Trophoblast cell (in vitro differentiated cells and primary cell): ENCODE measurements at regions not wholly inside any gene's neighbourhood (a gene's known extent, or its start where the extent isn't known, plus 50 kb on each side); places are given as distances from the start of the nearest gene placed in this dataset.
A peak's percentile ranks its signal among the peaks of the same experiment; 100 is the strongest.

Source experiments
- DNase-seq, 2 donors: peaks; one replicate each; pipeline ENCODE4 v3.0.0-alpha.2; 2016
- H2AFZ ChIP-seq: 2 replicates; pipeline ENCODE4 v1.6.1; 2013; ENCODE audit warnings: low read length, moderate library complexity, mild to moderate bottlenecking; ENCODE audit not compliant: insufficient read depth, poor library complexity
- H2AK5ac ChIP-seq: 2 replicates; pipeline ENCODE4 v1.6.1; 2013; ENCODE audit warnings: mild to moderate bottlenecking, low read length
- H2BK120ac ChIP-seq: 2 replicates; pipeline ENCODE4 v1.6.1; 2013; ENCODE audit warnings: low read length, mild to moderate bottlenecking, moderate library complexity; ENCODE audit not compliant: insufficient read depth, poor library complexity
- H2BK12ac ChIP-seq: 2 replicates; pipeline ENCODE4 v1.6.1; 2013; ENCODE audit warnings: mild to moderate bottlenecking, low read length, moderate library complexity
- H2BK5ac ChIP-seq: 2 replicates; pipeline ENCODE4 v1.6.1; 2013; ENCODE audit warnings: low read length, low read depth, moderate library complexity, mild to moderate bottlenecking; ENCODE audit not compliant: poor library complexity
- H3K14ac ChIP-seq: 2 replicates; pipeline ENCODE4 v1.6.1; 2013; ENCODE audit warnings: mild to moderate bottlenecking, low read length
- H3K18ac ChIP-seq: 2 replicates; pipeline ENCODE4 v1.6.1; 2013; ENCODE audit warnings: mild to moderate bottlenecking, low read length
- H3K23ac ChIP-seq: 2 replicates; pipeline ENCODE4 v1.6.1; 2013; ENCODE audit warnings: low read length
- H3K27ac ChIP-seq: 2 replicates; pipeline ENCODE4 v1.5.1; 2013; ENCODE audit warnings: low read depth, mild to moderate bottlenecking, inconsistent platforms, low read length, moderate library complexity
- H3K27me3 ChIP-seq: 2 replicates; pipeline ENCODE4 v1.6.1; 2013; ENCODE audit warnings: inconsistent platforms, mild to moderate bottlenecking, low read length, moderate library complexity; ENCODE audit not compliant: insufficient read depth
- H3K36me3 ChIP-seq, 2 experiments: 1 replicate in 1 of 2; 2 replicates in 1 of 2; pipeline ENCODE4 v1.6.1; 2013; ENCODE audit warnings: low read length in 2 of 2, mild to moderate bottlenecking in 2 of 2, moderate library complexity in 1 of 2; ENCODE audit not compliant: insufficient read depth in 2 of 2, control insufficient read depth in 1 of 2
- H3K4ac ChIP-seq: 2 replicates; pipeline ENCODE4 v1.6.1; 2013; ENCODE audit warnings: low read depth, mild to moderate bottlenecking, low read length, moderate library complexity
- H3K4me1 ChIP-seq, 2 experiments: 1 replicate in 1 of 2; 2 replicates in 1 of 2; pipeline ENCODE4 v1.6.1; 2013; ENCODE audit warnings: low read length in 2 of 2, mild to moderate bottlenecking in 2 of 2, moderate library complexity in 1 of 2; ENCODE audit not compliant: insufficient read depth in 2 of 2, control insufficient read depth in 1 of 2
- H3K4me2 ChIP-seq: 2 replicates; pipeline ENCODE4 v1.6.1; 2013; ENCODE audit warnings: inconsistent platforms, mild to moderate bottlenecking, low read length, moderate library complexity
- H3K4me3 ChIP-seq: 2 replicates; pipeline ENCODE4 v1.5.1; 2013; ENCODE audit warnings: mild to moderate bottlenecking, low read depth, low read length, inconsistent platforms
- H3K79me1 ChIP-seq: one replicate; pipeline ENCODE4 v1.6.1; 2013; ENCODE audit warnings: low read length
- H3K79me2 ChIP-seq: 2 replicates; pipeline ENCODE4 v1.6.1; 2013; ENCODE audit warnings: low read length, mild to moderate bottlenecking; ENCODE audit not compliant: control insufficient read depth, insufficient read depth, poor library complexity
- H3K9ac ChIP-seq: 2 replicates; pipeline ENCODE4 v1.6.1; 2013; ENCODE audit warnings: mild to moderate bottlenecking, low read length
- H3K9me3 ChIP-seq: 2 replicates; pipeline ENCODE4 v1.6.1; 2013; ENCODE audit warnings: low read depth, mild to moderate bottlenecking, control low read depth, inconsistent platforms, low read length; ENCODE audit not compliant: insufficient read depth
- H4K12ac ChIP-seq: 2 replicates; pipeline ENCODE4 v1.6.1; 2013; ENCODE audit warnings: low read depth, mild to moderate bottlenecking, low read length, moderate library complexity
- H4K8ac ChIP-seq: 2 replicates; pipeline ENCODE4 v1.6.1; 2013; ENCODE audit warnings: low read depth, mild to moderate bottlenecking, low read length, moderate library complexity
- H4K91ac ChIP-seq: one replicate; pipeline ENCODE4 v1.6.1; 2013; ENCODE audit warnings: low read depth, mild to moderate bottlenecking, low read length, moderate library complexity
- WGBS: extraction: QIAGEN DNeasy Blood & Tissue Kit; methylation state at CpG from one replicate; pipeline ENCODE4 v1.1.7; 2013; ENCODE audit warnings: missing lambda C conversion rate; ENCODE audit not compliant: insufficient read length, insufficient coverage; ENCODE audit errors: extremely low coverage; 5-methylcytosine and 5-hydroxymethylcytosine counted together

DNA sequence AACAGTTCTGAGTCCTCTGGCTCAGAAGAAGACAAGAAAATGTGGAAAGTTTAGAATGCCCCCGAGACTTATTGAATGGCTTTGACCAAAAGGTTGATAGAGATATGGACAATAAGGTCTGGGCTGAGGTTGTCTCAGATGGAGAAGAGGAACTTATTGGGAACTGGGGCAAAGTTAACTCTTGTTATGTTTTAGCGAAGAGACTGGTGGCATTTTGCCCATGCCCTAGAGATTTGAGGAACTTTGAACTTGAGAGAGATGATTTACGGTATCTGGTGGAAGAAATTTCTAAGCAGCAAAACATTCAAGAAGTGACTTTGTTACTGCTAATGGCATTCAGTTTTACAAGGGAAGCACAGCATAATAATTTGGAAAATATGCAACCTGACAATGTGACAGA is 1549.3 kb upstream of the ADGRL3 start:
- no peak overlapping the region for H3K4me2 ChIP-seq
- peaks cover 3 to 4% of the 10 kb centered on the region in 2 experiments for H3K4me1 ChIP-seq
- H3K79me2 ChIP-seq: no peaks in the 10 kb centered on the region
- H2BK12ac ChIP-seq: no peak overlapping the region
- H3K27me3 ChIP-seq: no peaks in the 10 kb centered on the region
- H3K4me3 ChIP-seq: no peak overlapping the region
- H2BK5ac ChIP-seq: no peak overlapping the region
- no peak overlapping the region for H4K12ac ChIP-seq
- no peaks in the 10 kb centered on the region for H3K36me3 ChIP-seq
- no peak for DNase-seq
- H3K79me1 ChIP-seq: no peaks in the 10 kb centered on the region
- H3K14ac ChIP-seq: no peak overlapping the region
- H4K8ac ChIP-seq: no peak overlapping the region
- H3K23ac ChIP-seq: no peak overlapping the region
- no CpG with 5 or more reads among the region's 3 CpGs for WGBS
- no peak overlapping the region for H2AFZ ChIP-seq
- no peak overlapping the region for H3K9ac ChIP-seq
- no peak overlapping the region for H4K91ac ChIP-seq
- no peak overlapping the region for H3K4ac ChIP-seq
- no peak overlapping the region for H2BK120ac ChIP-seq
- H3K27ac ChIP-seq: no peak overlapping the region
- no peaks in the 10 kb centered on the region for H3K9me3 ChIP-seq
- H2AK5ac ChIP-seq: no peak overlapping the region
- H3K18ac ChIP-seq: no peak overlapping the region

DNA sequence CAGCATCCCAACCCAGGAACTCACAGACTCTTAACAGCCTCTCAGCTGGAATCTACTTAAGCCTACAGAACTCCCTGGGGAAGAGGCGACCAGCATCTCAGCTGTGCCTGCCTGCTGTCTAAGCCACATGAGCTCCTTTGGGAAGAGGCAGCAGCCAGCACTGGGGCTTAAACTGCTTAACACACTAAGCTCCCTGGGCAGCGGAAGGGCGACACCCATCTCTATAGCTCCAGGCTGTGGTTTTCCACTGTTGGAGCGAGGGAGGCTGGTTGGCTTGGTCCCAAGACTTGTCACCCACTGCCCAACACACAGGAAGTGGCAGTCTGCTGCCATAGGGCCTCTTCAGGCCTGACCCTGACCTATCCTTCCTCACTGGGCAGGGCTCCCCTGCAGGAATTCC is 1544.1 kb upstream of the ADGRL3 start:
- no peak overlapping the region for H3K14ac ChIP-seq
- no peak overlapping the region for H4K91ac ChIP-seq
- no peak for DNase-seq
- H3K27ac ChIP-seq: no peak overlapping the region
- H4K12ac ChIP-seq: no peak overlapping the region
- no peak overlapping the region for H4K8ac ChIP-seq
- H3K79me2 ChIP-seq: peaks cover 2% of the 10 kb centered on the region
- H3K4ac ChIP-seq: no peak overlapping the region
- H3K18ac ChIP-seq: no peak overlapping the region
- no peaks in the 10 kb centered on the region for H3K79me1 ChIP-seq
- H3K4me2 ChIP-seq: no peak overlapping the region
- H2BK5ac ChIP-seq: no peak overlapping the region
- peaks cover 10 to 12% of the 10 kb centered on the region in 2 experiments for H3K4me1 ChIP-seq
- H3K9me3 ChIP-seq: peaks cover 1% of the 10 kb centered on the region
- H3K27me3 ChIP-seq: no peaks in the 10 kb centered on the region
- H3K4me3 ChIP-seq: no peak overlapping the region
- no peak overlapping the region for H3K9ac ChIP-seq
- no peak overlapping the region for H2BK12ac ChIP-seq
- no peak overlapping the region for H2AK5ac ChIP-seq
- no peak overlapping the region for H3K23ac ChIP-seq
- no peaks in the 10 kb centered on the region for H3K36me3 ChIP-seq
- H2BK120ac ChIP-seq: no peak overlapping the region
- H2AFZ ChIP-seq: no peak overlapping the region
- WGBS: no CpG with 5 or more reads among the region's 4 CpGs

DNA sequence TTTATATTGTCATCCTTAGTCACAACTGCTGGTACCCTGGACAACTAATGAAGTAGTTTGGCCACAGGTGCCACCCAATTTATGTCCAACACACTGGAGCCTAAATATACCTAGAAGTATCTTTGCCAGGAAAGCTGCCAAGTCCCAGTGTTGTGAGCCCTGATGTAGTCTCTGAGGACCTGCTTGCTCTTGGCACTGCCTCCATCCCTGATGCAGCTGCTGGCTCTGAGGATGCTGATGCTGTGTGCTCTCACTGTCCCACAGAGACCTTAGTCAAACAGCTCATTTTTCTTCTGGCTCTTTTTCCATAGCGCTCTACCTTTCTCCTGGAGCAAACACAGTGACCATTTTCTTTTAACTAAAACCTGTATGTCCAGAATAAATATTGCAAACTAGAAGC is 1535.4 kb upstream of the ADGRL3 start:
- Histone ChIP-seq H2BK12ac (no peak overlapping the region), H3K4me2 (no peak overlapping the region), H3K14ac (no peak overlapping the region), H3K9ac (no peak overlapping the region), H2BK120ac (no peak overlapping the region), H2BK5ac (no peak overlapping the region), H3K18ac (no peak overlapping the region), H3K4me3 (no peak overlapping the region), H2AFZ (no peak overlapping the region), H3K23ac (no peak overlapping the region), H4K91ac (no peak overlapping the region), H3K79me2 (no peaks in the 10 kb centered on the region), H2AK5ac (no peak overlapping the region), H3K4me1 (no peaks in the 10 kb centered on the region), H3K36me3 (no peaks in the 10 kb centered on the region), H4K8ac (no peak overlapping the region), H3K27ac (no peak overlapping the region), H3K9me3 (no peaks in the 10 kb centered on the region), H3K27me3 (no peaks in the 10 kb centered on the region), H3K4ac (no peak overlapping the region), H4K12ac (peak overlapping the region; percentile 62), H3K79me1 (no peaks in the 10 kb centered on the region)
- no peak for DNase-seq
- no CpG with 5 or more reads among the region's 1 CpG for WGBS

DNA sequence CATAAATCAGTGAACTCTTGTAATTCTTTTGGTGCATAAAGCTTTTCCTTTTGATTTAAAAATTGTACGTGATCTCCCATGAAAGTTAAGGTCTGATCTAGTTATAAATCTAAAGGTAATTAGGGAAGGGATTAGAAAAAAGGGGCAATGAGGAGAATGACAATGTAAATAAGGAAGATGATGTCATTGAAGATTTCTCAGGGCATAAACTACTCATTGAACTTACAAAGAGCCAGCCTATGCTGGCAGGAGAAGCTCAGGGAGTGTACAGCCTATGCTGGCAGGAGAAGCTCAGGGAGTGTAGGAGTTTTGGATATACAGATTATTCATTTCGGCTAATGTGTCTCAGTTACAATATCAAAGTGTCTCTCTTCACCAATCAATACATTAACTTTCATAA is 1533.5 kb upstream of the ADGRL3 start:
- no peak overlapping the region for H4K91ac ChIP-seq
- H3K9ac ChIP-seq: no peak overlapping the region
- H2BK120ac ChIP-seq: no peak overlapping the region
- H3K18ac ChIP-seq: no peak overlapping the region
- H3K14ac ChIP-seq: no peak overlapping the region
- H3K4me1 ChIP-seq: no peaks in the 10 kb centered on the region
- no peak for DNase-seq
- H4K8ac ChIP-seq: no peak overlapping the region
- no peaks in the 10 kb centered on the region for H3K36me3 ChIP-seq
- H2BK12ac ChIP-seq: no peak overlapping the region
- WGBS: no CpG with 5 or more reads among the region's 2 CpGs
- H3K23ac ChIP-seq: no peak overlapping the region
- H3K27me3 ChIP-seq: no peaks in the 10 kb centered on the region
- H3K9me3 ChIP-seq: no peaks in the 10 kb centered on the region
- no peaks in the 10 kb centered on the region for H3K79me1 ChIP-seq
- no peak overlapping the region for H2BK5ac ChIP-seq
- no peak overlapping the region for H2AK5ac ChIP-seq
- H3K27ac ChIP-seq: no peak overlapping the region
- H3K4ac ChIP-seq: no peak overlapping the region
- H3K4me2 ChIP-seq: no peak overlapping the region
- H3K4me3 ChIP-seq: no peak overlapping the region
- no peaks in the 10 kb centered on the region for H3K79me2 ChIP-seq
- no peak overlapping the region for H4K12ac ChIP-seq
- no peak overlapping the region for H2AFZ ChIP-seq
